Nephron (organoid): ENCODE measurements at regions not wholly inside any gene's neighbourhood (a gene's known extent, or its start where the extent isn't known, plus 50 kb on each side); places are given as distances from the start of the nearest gene placed in this dataset.
"Not testable (repeated sequence)": the region's sequence is repeated elsewhere in the genome, so short reads cannot be mapped to it uniquely, and the experiment has no call there.

Experiments
- H3K27ac Mint-ChIP-seq, 3 experiments: 2 replicates each; pipeline ENCODE4 v1.8.0; 2020; ENCODE audit warnings: mixed read lengths in 3 of 3, mild to moderate bottlenecking in 2 of 3, moderate library complexity in 1 of 3
- H3K27me3 Mint-ChIP-seq: 2 replicates; pipeline ENCODE4 v1.8.0; 2021; ENCODE audit warnings: low read depth, mild to moderate bottlenecking, moderate library complexity, mixed read lengths
- H3K36me3 Mint-ChIP-seq: 2 replicates; pipeline ENCODE4 v1.8.0; 2020; ENCODE audit warnings: low read depth, mixed read lengths
- H3K4me1 Mint-ChIP-seq: 2 replicates; pipeline ENCODE4 v1.8.0; 2020; ENCODE audit warnings: mixed read lengths
- H3K4me3 Mint-ChIP-seq, 3 experiments: 2 replicates each; pipeline ENCODE4 v1.8.0; 2020; ENCODE audit warnings: mild to moderate bottlenecking in 3 of 3, mixed read lengths in 3 of 3, moderate library complexity in 2 of 3
- H3K9me3 Mint-ChIP-seq: 2 replicates; pipeline ENCODE4 v1.8.0; 2020; ENCODE audit warnings: mixed read lengths

GRCh38 chr2:111496860-111497259 lies 376.1 kb downstream of the BCL2L11 start:
- not testable (repeated sequence) for H3K9me3 Mint-ChIP-seq, H3K27me3 Mint-ChIP-seq, H3K4me3 Mint-ChIP-seq, H3K36me3 Mint-ChIP-seq
- peak overlapping the region in 1 of 3 experiments; percentile 40 for H3K27ac Mint-ChIP-seq
- peaks cover 16% of the 10 kb centered on the region for H3K4me1 Mint-ChIP-seq

- Mint-ChIP-seq H3K27ac (peak overlapping the region in 2 of 3 experiments; percentile 40 to 41), H3K4me1 (peaks cover 16% of the 10 kb centered on the region)
- not testable (repeated sequence) for H3K9me3 Mint-ChIP-seq, H3K36me3 Mint-ChIP-seq, H3K4me3 Mint-ChIP-seq, H3K27me3 Mint-ChIP-seq
Measured at GRCh38 chr2:111497270-111497669, 376.6 kb downstream of the BCL2L11 start.

GRCh38 chr2:111500536-111501062 lies 379.9 kb downstream of the BCL2L11 start:
- not testable (repeated sequence) for H3K36me3 Mint-ChIP-seq, H3K9me3 Mint-ChIP-seq, H3K27ac Mint-ChIP-seq, H3K4me3 Mint-ChIP-seq, H3K27me3 Mint-ChIP-seq
- H3K4me1 Mint-ChIP-seq = peaks cover 16% of the 10 kb centered on the region

DNA sequence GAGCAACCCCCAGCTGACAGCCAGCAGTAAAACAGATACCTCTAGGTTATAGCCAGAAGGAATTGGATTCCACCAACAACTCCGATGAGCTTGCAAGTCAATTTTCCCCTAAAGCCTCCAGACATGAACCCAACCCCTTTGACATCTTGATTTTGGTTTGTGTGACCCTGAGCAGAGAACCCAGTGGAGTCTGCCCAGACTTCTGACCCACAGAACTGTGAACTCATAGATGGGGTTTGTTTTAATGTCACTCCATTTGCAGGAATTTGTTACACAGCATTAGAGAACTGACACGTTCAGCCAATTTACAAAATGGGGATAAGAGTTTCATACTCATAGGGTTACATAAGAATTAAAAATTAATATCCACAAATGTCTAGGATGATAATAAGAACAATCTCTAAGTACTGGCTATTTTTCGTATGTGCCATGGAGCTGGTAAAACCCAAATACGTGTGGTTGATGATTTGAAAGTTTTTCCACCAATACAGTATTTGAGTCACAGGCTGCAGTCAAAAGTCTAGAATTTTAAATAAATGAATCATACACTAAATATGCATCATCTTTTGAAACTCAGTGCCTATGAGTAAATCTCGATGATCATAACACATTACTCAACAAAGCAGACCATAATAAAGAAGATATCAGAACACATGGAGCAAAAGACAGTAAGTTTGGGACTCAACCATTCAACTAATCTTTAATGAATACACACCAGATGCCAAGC lies 380.0 kb downstream of the ANAPC1 start:
- not testable (repeated sequence) for H3K27ac Mint-ChIP-seq, H3K4me1 Mint-ChIP-seq, H3K36me3 Mint-ChIP-seq, H3K4me3 Mint-ChIP-seq, H3K27me3 Mint-ChIP-seq, H3K9me3 Mint-ChIP-seq

DNA sequence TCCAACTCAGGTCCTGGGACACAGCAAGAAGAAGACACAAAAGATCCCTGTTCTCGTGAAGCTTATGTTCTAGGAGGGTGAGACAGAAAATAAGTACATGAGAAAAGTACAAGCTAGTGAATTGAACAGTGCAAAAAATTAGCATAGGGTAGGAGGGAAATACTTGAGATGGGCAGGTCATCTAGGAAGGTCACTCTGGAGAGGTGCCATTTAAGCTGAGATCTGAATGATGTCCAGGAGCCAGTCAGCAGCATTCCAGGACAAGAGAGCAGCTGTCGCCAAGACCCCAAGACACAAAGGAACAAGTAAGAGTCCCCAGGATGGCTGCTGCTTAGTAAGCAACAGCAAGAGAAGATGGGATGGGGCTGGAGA lies 379.4 kb downstream of the ANAPC1 start:
- not testable (repeated sequence) for H3K4me1 Mint-ChIP-seq, H3K4me3 Mint-ChIP-seq, H3K9me3 Mint-ChIP-seq, H3K27ac Mint-ChIP-seq, H3K27me3 Mint-ChIP-seq, H3K36me3 Mint-ChIP-seq

- not testable (repeated sequence) for H3K27ac Mint-ChIP-seq, H3K9me3 Mint-ChIP-seq, H3K36me3 Mint-ChIP-seq, H3K27me3 Mint-ChIP-seq, H3K4me1 Mint-ChIP-seq, H3K4me3 Mint-ChIP-seq
Measured at GRCh38 chr2:111505267-111505666, 378.7 kb downstream of the ANAPC1 start.

DNA sequence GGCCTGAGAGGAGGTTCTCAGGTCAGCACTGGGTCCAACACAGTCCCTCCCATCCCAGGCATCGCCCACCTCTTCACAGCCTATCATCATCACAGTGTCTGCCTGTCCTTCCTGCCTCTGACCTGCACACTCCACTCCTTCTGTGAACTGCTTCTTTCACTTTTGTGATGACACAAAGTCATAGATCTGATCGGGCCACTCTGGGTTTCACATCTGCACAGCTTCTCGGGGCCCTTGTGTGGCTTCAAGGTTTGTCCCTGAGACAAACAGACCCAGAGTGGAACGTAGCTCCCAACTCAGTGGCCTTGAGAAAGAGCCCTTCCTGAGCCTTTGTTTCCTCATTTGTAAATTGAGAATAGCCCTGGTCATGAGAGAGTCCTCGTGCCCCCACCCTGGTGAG lies 377.1 kb downstream of the ANAPC1 start:
- H3K4me1 Mint-ChIP-seq, H3K9me3 Mint-ChIP-seq, H3K27ac Mint-ChIP-seq, H3K36me3 Mint-ChIP-seq, H3K27me3 Mint-ChIP-seq, H3K4me3 Mint-ChIP-seq: not testable (repeated sequence)

DNA sequence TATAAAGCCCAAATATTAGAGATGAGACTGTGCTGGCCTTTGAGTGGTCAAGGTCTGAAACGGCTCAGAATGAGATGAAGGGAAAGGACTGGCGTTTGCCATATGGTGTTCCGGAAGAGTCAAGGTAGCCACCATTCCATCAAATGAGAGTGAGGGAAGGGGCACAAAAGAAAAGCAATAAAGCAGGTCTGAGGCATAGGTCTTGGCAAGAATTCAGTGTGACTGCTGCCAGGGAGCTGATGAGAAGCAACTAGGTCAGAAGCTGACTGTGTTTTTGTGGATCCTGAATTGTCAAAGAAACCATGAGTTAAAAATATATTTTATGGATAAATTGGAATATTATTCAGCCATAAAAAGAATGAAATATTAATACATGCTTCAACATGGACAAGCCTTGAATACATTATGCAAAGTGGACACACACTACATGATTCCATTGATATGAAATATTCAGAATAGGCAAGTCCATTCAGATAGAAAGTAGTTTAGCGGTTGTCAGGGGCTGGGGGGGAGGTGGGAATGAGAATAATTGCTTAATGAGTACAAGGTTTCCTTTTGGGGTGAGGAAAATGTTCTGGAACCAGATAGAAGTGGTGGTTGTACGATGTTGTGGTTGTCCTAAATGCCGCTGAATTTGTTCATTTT lies 374.6 kb downstream of the ANAPC1 start:
- not testable (repeated sequence) for H3K27ac Mint-ChIP-seq

GRCh38 chr2:111510384-111510783 lies 373.6 kb downstream of the ANAPC1 start:
- not testable (repeated sequence) for H3K27ac Mint-ChIP-seq, H3K36me3 Mint-ChIP-seq, H3K4me1 Mint-ChIP-seq, H3K4me3 Mint-ChIP-seq, H3K9me3 Mint-ChIP-seq, H3K27me3 Mint-ChIP-seq

More for the DNA sequence above, 374.6 kb downstream of the ANAPC1 start:
- H3K9me3 Mint-ChIP-seq, H3K4me3 Mint-ChIP-seq, H3K4me1 Mint-ChIP-seq, H3K27me3 Mint-ChIP-seq, H3K36me3 Mint-ChIP-seq: not testable (repeated sequence)

- H3K4me1 Mint-ChIP-seq, H3K27me3 Mint-ChIP-seq, H3K27ac Mint-ChIP-seq, H3K36me3 Mint-ChIP-seq, H3K9me3 Mint-ChIP-seq, H3K4me3 Mint-ChIP-seq: not testable (repeated sequence)
Measured at GRCh38 chr2:111511062-111511461, 372.9 kb downstream of the ANAPC1 start.

GRCh38 chr2:111512378-111512777 lies 371.6 kb downstream of the ANAPC1 start:
- not testable (repeated sequence) for H3K27me3 Mint-ChIP-seq, H3K9me3 Mint-ChIP-seq, H3K36me3 Mint-ChIP-seq, H3K4me3 Mint-ChIP-seq, H3K4me1 Mint-ChIP-seq, H3K27ac Mint-ChIP-seq

DNA sequence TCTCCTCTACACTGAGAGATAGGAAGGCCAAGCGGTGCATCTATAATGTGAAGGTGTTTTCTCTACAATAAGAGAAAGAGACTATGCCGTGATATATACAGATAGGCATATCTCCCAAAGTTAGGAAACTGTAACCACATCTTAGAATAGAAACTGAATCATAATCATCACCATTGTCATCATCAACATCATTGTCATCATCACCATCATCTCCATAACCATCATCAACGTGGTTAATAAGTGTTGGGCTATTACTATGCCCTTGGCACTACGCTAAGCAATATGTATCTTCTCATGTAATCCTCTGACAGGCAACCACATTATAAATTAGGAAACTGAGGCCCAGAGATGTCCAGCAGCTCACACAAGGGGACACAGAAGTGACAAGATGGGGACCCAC lies 369.9 kb downstream of the ANAPC1 start:
- H3K27me3 Mint-ChIP-seq, H3K36me3 Mint-ChIP-seq, H3K27ac Mint-ChIP-seq, H3K9me3 Mint-ChIP-seq, H3K4me3 Mint-ChIP-seq: not testable (repeated sequence)
- H3K4me1 Mint-ChIP-seq = peaks cover 11% of the 10 kb centered on the region

DNA sequence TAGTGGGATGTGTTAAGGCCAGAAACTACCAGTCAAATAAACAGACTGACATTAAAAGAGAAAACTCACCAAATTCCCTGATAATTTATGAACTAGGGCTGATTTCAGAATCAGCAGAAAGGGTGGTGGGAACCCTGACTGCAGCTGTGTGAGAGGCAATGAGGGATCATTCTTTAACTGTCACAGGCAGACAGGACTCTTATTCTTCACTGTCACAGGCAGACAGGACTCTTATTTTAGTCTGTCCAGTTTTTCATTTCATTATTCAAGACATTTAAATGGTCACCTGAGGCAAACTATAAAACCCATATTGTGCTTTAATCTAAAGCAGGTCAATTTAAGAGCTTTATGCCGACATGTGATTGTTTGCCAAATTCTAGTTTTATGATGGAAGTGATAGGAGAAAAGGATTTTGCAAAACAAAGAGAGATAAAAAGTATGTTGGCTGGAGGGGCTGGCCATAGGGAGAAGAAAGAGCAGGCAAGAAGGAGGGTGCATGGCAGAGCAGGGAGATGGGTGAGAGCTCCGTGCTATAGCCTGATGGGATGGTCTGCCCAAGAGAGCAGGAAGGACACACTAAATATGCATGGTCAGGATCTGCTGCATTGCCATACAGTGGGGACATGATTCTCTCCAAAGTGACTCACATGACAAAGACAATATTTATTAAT lies 366.8 kb downstream of the ANAPC1 start:
- not testable (repeated sequence) for H3K27me3 Mint-ChIP-seq, H3K4me3 Mint-ChIP-seq, H3K9me3 Mint-ChIP-seq, H3K36me3 Mint-ChIP-seq, H3K27ac Mint-ChIP-seq
- H3K4me1 Mint-ChIP-seq = peaks cover 28% of the 10 kb centered on the region

DNA sequence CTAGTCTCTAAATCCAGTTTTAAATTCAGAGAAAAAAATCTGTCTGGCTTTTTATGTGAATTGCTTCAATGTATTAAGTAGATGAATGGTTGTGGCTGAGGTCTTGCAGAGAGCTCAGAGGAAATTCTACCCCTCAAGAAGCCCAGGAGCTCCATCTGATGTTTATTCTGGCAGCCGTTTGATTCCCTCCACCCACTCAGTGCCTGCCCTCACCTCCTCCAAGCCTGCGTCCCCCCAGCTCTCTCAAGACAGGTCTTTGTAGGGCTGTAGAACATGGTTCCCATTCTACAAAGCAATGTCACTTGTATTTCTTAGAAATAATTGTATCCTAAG lies 366.3 kb downstream of the ANAPC1 start:
- H3K27ac Mint-ChIP-seq = peak overlapping the region; percentile 34 to 64 (median 63)
- H3K27me3 Mint-ChIP-seq, H3K9me3 Mint-ChIP-seq, H3K4me3 Mint-ChIP-seq, H3K36me3 Mint-ChIP-seq: not testable (repeated sequence)
- H3K4me1 Mint-ChIP-seq = peaks cover 32% of the 10 kb centered on the region
